IMR-90 (cell line): ENCODE measurements at regions not wholly inside any gene's neighbourhood (a gene's known extent, or its start where the extent isn't known, plus 50 kb on each side); places are given as distances from the start of the nearest gene placed in this dataset.

Experiments used
- ATAC-seq: fragments of 200-7000 bp; cut with Tn5 transposase; 2 replicates; pipeline ENCODE4 v1.9.1; 2020; ENCODE audit warnings: low read depth, mild to moderate bottlenecking, moderate library complexity
- BruUV-seq: library from RNA; stranded (reverse); fragments of 400-500 nt; replicated peaks from 2 replicates; lab custom pipeline; 2021; lab: Mats Ljungman, UMichigan
- CTCF ChIA-PET: fragments of 300-600 bp; formaldehyde crosslinking; extraction: SDS; loops from one replicate; lab custom pipeline; 2021; ENCODE audit warnings: antibody characterized with exemption; lab: Yijun Ruan, JAX
- POLR2A ChIA-PET: fragments of 300-600 bp; sonication (Branson Sonifier 250); formaldehyde crosslinking; loops from one replicate; lab custom pipeline; 2022; ENCODE audit warnings: antibody characterized with exemption; ENCODE audit not compliant: unreplicated experiment; lab: Charles Lee
- DNase-seq: peaks from one replicate; pipeline ENCODE4 v3.0.0; 2013
- H2AFZ ChIP-seq: replicated peaks from 2 replicates; pipeline ENCODE3; 2013; ENCODE audit warnings: low read length, mild to moderate bottlenecking; ENCODE audit not compliant: poor library complexity
- H2AK5ac ChIP-seq: 2 replicates; pipeline ENCODE4 v1.6.1; 2013; ENCODE audit warnings: low read depth, low read length, inconsistent platforms
- H2AK9ac ChIP-seq: replicated peaks from 2 replicates; pipeline ENCODE3; 2013; ENCODE audit warnings: mild to moderate bottlenecking, low read depth, low read length, moderate library complexity; ENCODE audit not compliant: poor library complexity
- H2BK120ac ChIP-seq: 2 replicates; pipeline ENCODE4 v1.6.1; 2013; ENCODE audit warnings: low read depth, low read length, inconsistent platforms
- H2BK15ac ChIP-seq: 3 replicates; pipeline ENCODE4 v1.6.1; 2013; ENCODE audit warnings: low read depth, low read length, inconsistent platforms
- H2BK20ac ChIP-seq: 2 replicates; pipeline ENCODE4 v1.6.1; 2013; ENCODE audit warnings: low read depth, mild to moderate bottlenecking, inconsistent platforms, low read length, moderate library complexity
- H2BK5ac ChIP-seq: 2 replicates; pipeline ENCODE4 v1.6.1; 2013; ENCODE audit warnings: mild to moderate bottlenecking, low read depth, low read length, inconsistent platforms; ENCODE audit not compliant: poor library complexity, severe bottlenecking
- H3K14ac ChIP-seq: replicated peaks from 2 replicates; pipeline ENCODE4 v1.6.1; 2013; ENCODE audit warnings: low read depth, low read length, inconsistent platforms
- H3K18ac ChIP-seq: 2 replicates; pipeline ENCODE4 v1.6.1; 2013; ENCODE audit warnings: low read depth, low read length, control low read depth
- H3K23ac ChIP-seq: 2 replicates; pipeline ENCODE4 v1.6.1; 2013; ENCODE audit warnings: low read depth, low read length, inconsistent platforms
- H3K27ac ChIP-seq: 2 replicates; pipeline ENCODE4 v1.5.1; 2013; ENCODE audit warnings: mild to moderate bottlenecking, control low read depth, low read length; ENCODE audit not compliant: insufficient read depth
- H3K27me3 ChIP-seq: 2 replicates; pipeline ENCODE4 v1.6.1; 2013; ENCODE audit warnings: low read length; ENCODE audit not compliant: control insufficient read depth, insufficient read depth
- H3K36me3 ChIP-seq: 2 replicates; pipeline ENCODE4 v1.6.1; 2013; ENCODE audit warnings: low read length, mixed read lengths; ENCODE audit not compliant: control insufficient read depth, insufficient read depth
- H3K4ac ChIP-seq: 2 replicates; pipeline ENCODE4 v1.6.1; 2013; ENCODE audit warnings: low read depth, low read length, inconsistent platforms
- H3K4me1 ChIP-seq: 2 replicates; pipeline ENCODE4 v1.6.1; 2013; ENCODE audit warnings: low read length, mixed read lengths; ENCODE audit not compliant: control insufficient read depth, insufficient read depth
- H3K4me2 ChIP-seq: 2 replicates; pipeline ENCODE4 v1.6.1; 2013; ENCODE audit warnings: low read depth, mild to moderate bottlenecking, control low read depth, low read length, moderate library complexity
- H3K4me3 ChIP-seq: 2 replicates; pipeline ENCODE4 v1.5.1; 2013; ENCODE audit warnings: low read depth, mild to moderate bottlenecking, control low read depth, low read length, moderate library complexity; ENCODE audit not compliant: insufficient read depth
- H3K56ac ChIP-seq: 2 replicates; pipeline ENCODE4 v1.6.1; 2013; ENCODE audit warnings: low read length, inconsistent platforms; ENCODE audit not compliant: insufficient read depth; ENCODE audit errors: extremely low read depth
- H3K79me1 ChIP-seq, 2 experiments: 2 replicates each; pipeline ENCODE4 v1.6.1; 2013; ENCODE audit warnings: low read length in 2 of 2, inconsistent platforms in 1 of 2, low read depth in 1 of 2
- H3K9ac ChIP-seq: 2 replicates; pipeline ENCODE4 v1.6.1; 2013; ENCODE audit warnings: low read depth, low read length, control low read depth
- H3K9me1 ChIP-seq: 2 replicates; pipeline ENCODE4 v1.6.1; 2013; ENCODE audit warnings: low read length, inconsistent platforms; ENCODE audit not compliant: insufficient read depth
- H3K9me3 ChIP-seq: 2 replicates; pipeline ENCODE4 v1.6.1; 2013; ENCODE audit warnings: low read length; ENCODE audit not compliant: control insufficient read depth, insufficient read depth
- H4K20me1 ChIP-seq: 2 replicates; pipeline ENCODE4 v1.6.1; 2013; ENCODE audit warnings: low read length, inconsistent platforms; ENCODE audit not compliant: insufficient read depth
- H4K5ac ChIP-seq: 2 replicates; pipeline ENCODE4 v1.6.1; 2013; ENCODE audit warnings: mild to moderate bottlenecking, low read depth, low read length, control low read depth
- H4K8ac ChIP-seq, 2 experiments: 2 replicates each; pipeline ENCODE4 v1.6.1; 2013; ENCODE audit warnings: low read depth in 2 of 2, low read length in 2 of 2, control low read depth in 1 of 2, inconsistent platforms in 1 of 2
- H4K91ac ChIP-seq: 2 replicates; pipeline ENCODE4 v1.6.1; 2013; ENCODE audit warnings: low read depth, low read length, inconsistent platforms; ENCODE audit not compliant: insufficient read depth
- BHLHE40 ChIP-seq: fragments of 150-350 bp; IDR thresholded peaks from 2 replicates; pipeline ENCODE4 v1.6.1; 2016; ENCODE audit warnings: mild to moderate bottlenecking, low read depth, low read length
- CEBPB ChIP-seq: IDR thresholded peaks from 2 replicates; pipeline ENCODE4 v1.6.1; 2012; ENCODE audit warnings: low read depth, low read length, improper control_type of control experiment
- CTCF ChIP-seq: conservative IDR thresholded peaks from 2 replicates; pipeline ENCODE4 v1.5.1; 2012; ENCODE audit warnings: mild to moderate bottlenecking, low read depth, low read length, improper control_type of control experiment
- MAFK ChIP-seq: IDR thresholded peaks from 2 replicates; pipeline ENCODE4 v1.6.1; 2012; ENCODE audit warnings: low read depth, low read length, improper control_type of control experiment
- MAZ ChIP-seq: IDR thresholded peaks from 2 replicates; pipeline ENCODE4 v1.6.1; 2012; ENCODE audit warnings: low read depth, mild to moderate bottlenecking, low read length, improper control_type of control experiment, moderate library complexity, borderline replicate concordance
- MXI1 ChIP-seq: IDR thresholded peaks from 2 replicates; pipeline ENCODE4 v1.6.1; 2012; ENCODE audit warnings: low read depth, mild to moderate bottlenecking, low read length, moderate library complexity, borderline replicate concordance
- RAD21 ChIP-seq: IDR thresholded peaks from 2 replicates; pipeline ENCODE4 v1.6.1; 2012; ENCODE audit warnings: low read length, improper control_type of control experiment
- RCOR1 ChIP-seq: IDR thresholded peaks from 2 replicates; pipeline ENCODE4 v1.6.1; 2012; ENCODE audit warnings: mild to moderate bottlenecking, low read length, improper control_type of control experiment; ENCODE audit not compliant: insufficient replicate concordance
- RFX5 ChIP-seq: IDR thresholded peaks from 2 replicates; pipeline ENCODE4 v1.8.0; 2012; ENCODE audit warnings: low read depth, mild to moderate bottlenecking, low read length, moderate library complexity
- USF2 ChIP-seq: fragments of 150-350 bp; IDR thresholded peaks from 2 replicates; pipeline ENCODE4 v1.6.1; 2017; ENCODE audit warnings: mild to moderate bottlenecking, antibody characterized with exemption, low read length, low read depth
- WGBS, 2 experiments: methylation state at CpG; one replicate each; pipeline versions ENCODE4 v1.1.5 to v1.1.7; 2013; ENCODE audit warnings: missing lambda C conversion rate in 2 of 2; ENCODE audit not compliant: insufficient read length in 1 of 2; ENCODE audit errors: extremely low coverage in 2 of 2; 5-methylcytosine and 5-hydroxymethylcytosine counted together
- dilution Hi-C: fragments of 300-500 bp; cut with HindIII; formaldehyde crosslinking; loops from one replicate; pipeline ENCODE4 v1.14.3; 2018; ENCODE audit warnings: low sequenced_read_pairs; ENCODE audit not compliant: unreplicated experiment
- in situ Hi-C: fragments of 300-500 bp; cut with MboI; formaldehyde crosslinking; loops from 3 replicates; pipeline ENCODE4 v1.14.3; 2019; ENCODE audit warnings: low sequenced_read_pairs, inconsistent platforms, mixed read lengths
- intact Hi-C: fragments of 100-400 bp; cut with micrococcal nuclease; formaldehyde crosslinking; loops from 2 replicates; pipeline ENCODE4 v1.10.0; 2022

GRCh38 chr16:8183176-8184099 is 406.9 kb downstream of the TMEM114 start:
- BruUV-seq = no TSS peak
- no peak overlapping the region for H3K27ac ChIP-seq
- intact Hi-C loops (no loop called here), in situ Hi-C loops (no loop called here), dilution Hi-C loops (no loop called here)
- no peak overlapping the region for H3K56ac ChIP-seq
- TF ChIP-seq RCOR1 (no peak), RFX5 (no peak), MXI1 (no peak), CTCF (no peak), MAFK (no peak), MAZ (no peak), RAD21 (no peak), CEBPB (no peak), BHLHE40 (no peak), USF2 (no peak)
- no peaks in the 10 kb centered on the region for H3K36me3 ChIP-seq
- H2AK5ac ChIP-seq = no peak overlapping the region
- no peaks in the 10 kb centered on the region for H3K4me1 ChIP-seq
- H3K79me1 ChIP-seq = no peaks in the 10 kb centered on the region
- no peak overlapping the region for H2BK5ac ChIP-seq
- H2BK120ac ChIP-seq = no peak overlapping the region
- no peak overlapping the region for H3K9ac ChIP-seq
- H4K91ac ChIP-seq = no peak overlapping the region
- H3K18ac ChIP-seq = no peak overlapping the region
- ATAC-seq (no peak), DNase-seq (no peak)
- no peak overlapping the region for H2BK15ac ChIP-seq
- H3K9me1 ChIP-seq = no peaks in the 10 kb centered on the region
- H4K20me1 ChIP-seq = no peaks in the 10 kb centered on the region
- no peak overlapping the region for H3K4me3 ChIP-seq
- no peak overlapping the region for H3K23ac ChIP-seq
- peaks cover 7% of the 10 kb centered on the region for H3K9me3 ChIP-seq
- H2AFZ ChIP-seq = no peak overlapping the region
- POLR2A ChIA-PET = no interaction called here
- no peak overlapping the region for H4K5ac ChIP-seq
- H4K8ac ChIP-seq = no peak overlapping the region
- WGBS, 2 experiments = 32% methylated on average over 5 of the region's 11 CpGs; no CpG with 5 or more reads in 1 of the 2 experiments
- no peak overlapping the region for H3K14ac ChIP-seq
- H3K4ac ChIP-seq = no peak overlapping the region
- H3K27me3 ChIP-seq = no peaks in the 10 kb centered on the region
- CTCF ChIA-PET = no interaction called here
- no peak overlapping the region for H2AK9ac ChIP-seq
- no peak overlapping the region for H2BK20ac ChIP-seq
- H3K4me2 ChIP-seq = no peak overlapping the region
